ENCODE measurements at regions not wholly inside any gene's neighbourhood (a gene's known extent, or its start where the extent isn't known, plus 50 kb on each side); places are given as distances from the start of the nearest gene placed in this dataset.
A peak's percentile ranks its signal among the peaks of the same experiment; 100 is the strongest.

DNA sequence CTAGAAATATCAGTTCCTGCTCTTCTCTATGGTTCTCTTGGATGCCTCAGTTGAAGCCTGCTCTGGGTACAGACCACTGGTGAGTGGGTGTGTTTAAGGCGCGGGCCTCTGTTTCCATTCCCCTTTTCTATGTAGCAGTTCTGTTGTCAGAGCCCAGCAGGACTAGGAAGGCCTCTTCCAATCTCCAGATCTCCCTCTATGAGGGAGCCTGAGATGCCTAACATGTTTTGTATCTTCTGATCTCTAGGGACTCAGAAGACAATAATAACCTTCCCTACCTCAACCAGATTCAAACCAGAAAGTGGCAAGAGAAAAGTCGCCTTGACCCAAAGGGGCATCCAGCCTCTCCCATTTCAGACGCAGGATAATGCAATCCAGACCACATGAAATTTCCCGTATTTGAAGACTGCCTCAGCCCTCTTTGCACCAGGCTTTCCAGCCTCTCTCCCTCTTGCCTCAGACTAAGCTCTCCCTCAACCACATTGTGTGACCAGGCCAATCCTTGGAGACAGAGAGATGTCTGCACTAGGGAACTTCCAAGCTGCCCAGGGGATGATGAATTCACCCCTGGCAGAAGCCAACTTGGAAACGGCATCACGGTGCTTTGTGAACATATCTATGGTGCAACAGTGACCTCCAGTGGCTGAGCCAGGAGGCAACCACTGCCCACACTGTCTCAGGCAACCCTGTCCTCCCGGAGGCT lies 150.1 kb upstream of the UBASH3B start:
- Mint-ChIP-seq H3K27ac (no peak overlapping the region), H3K4me3 (no peak overlapping the region), H3K4me1 (peaks cover 12% of the 10 kb centered on the region), H3K27me3 (ENCODE audit: low read depth, poor library complexity) (peaks cover 14% of the 10 kb centered on the region), H3K9me3 (no peaks in the 10 kb centered on the region), H3K36me3 (ENCODE audit: low read depth) (no peaks in the 10 kb centered on the region)
- TF ChIP-seq, protein P1, sequence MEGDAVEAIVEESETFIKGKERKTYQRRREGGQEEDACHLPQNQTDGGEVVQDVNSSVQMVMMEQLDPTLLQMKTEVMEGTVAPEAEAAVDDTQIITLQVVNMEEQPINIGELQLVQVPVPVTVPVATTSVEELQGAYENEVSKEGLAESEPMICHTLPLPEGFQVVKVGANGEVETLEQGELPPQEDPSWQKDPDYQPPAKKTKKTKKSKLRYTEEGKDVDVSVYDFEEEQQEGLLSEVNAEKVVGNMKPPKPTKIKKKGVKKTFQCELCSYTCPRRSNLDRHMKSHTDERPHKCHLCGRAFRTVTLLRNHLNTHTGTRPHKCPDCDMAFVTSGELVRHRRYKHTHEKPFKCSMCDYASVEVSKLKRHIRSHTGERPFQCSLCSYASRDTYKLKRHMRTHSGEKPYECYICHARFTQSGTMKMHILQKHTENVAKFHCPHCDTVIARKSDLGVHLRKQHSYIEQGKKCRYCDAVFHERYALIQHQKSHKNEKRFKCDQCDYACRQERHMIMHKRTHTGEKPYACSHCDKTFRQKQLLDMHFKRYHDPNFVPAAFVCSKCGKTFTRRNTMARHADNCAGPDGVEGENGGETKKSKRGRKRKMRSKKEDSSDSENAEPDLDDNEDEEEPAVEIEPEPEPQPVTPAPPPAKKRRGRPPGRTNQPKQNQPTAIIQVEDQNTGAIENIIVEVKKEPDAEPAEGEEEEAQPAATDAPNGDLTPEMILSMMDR (IDR thresholded peaks at IDR 0.05), result peak; percentile 87
- DNase-seq, result peak; percentile 84

DNA sequence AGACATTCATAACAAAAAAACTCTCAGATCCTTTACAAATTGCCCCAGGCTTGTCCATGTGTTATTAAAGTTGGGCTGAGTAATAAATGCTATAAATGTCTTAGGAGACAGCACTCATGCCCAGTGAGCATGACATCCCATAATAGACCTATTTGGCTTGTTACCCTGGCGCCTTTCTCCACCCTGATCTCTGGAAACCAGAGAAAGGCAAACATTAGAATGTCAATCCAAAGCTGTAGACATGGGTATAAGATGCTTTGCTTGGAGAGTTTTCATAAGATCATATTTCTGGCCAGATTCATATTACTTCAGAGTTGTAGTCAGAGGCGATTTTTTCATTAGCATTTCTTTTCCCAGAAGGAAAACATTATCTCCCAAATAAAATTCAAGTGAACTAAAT lies 161.3 kb upstream of the UBASH3B start:
- DNase-seq, result no peak
- no peaks in the 10 kb centered on the region for H3K4me1 Mint-ChIP-seq
- no peaks in the 10 kb centered on the region for H3K36me3 Mint-ChIP-seq (ENCODE audit: low read depth)
- H3K27ac Mint-ChIP-seq, result no peak overlapping the region
- TF ChIP-seq, protein P1 (IDR thresholded peaks at IDR 0.05), result no peak
- no peak overlapping the region for H3K4me3 Mint-ChIP-seq
- H3K27me3 Mint-ChIP-seq (ENCODE audit: low read depth, poor library complexity), result no peaks in the 10 kb centered on the region
- no peaks in the 10 kb centered on the region for H3K9me3 Mint-ChIP-seq

DNA sequence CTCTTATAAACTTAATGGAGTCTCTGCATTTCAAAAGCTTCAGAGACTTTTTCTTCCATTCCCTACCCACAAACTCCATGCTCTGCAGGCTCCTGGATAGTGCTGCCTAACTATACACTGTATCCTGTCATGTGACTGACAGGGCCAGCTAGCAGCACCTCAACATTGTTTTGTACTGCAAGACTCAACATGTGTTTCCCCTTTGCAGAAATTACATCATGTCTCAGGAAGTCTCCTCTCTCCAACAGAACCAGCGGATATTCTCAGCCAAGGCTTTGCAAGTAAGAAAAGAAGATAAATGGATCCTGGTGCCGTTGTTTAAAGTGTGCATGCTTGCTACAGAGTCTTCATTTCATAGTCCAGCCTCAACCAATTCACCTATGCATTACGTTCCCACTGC lies 164.0 kb upstream of the UBASH3B start:
- no peaks in the 10 kb centered on the region for H3K27me3 Mint-ChIP-seq (ENCODE audit: low read depth, poor library complexity)
- no peak for DNase-seq
- peaks cover 4% of the 10 kb centered on the region for H3K9me3 Mint-ChIP-seq
- no peak overlapping the region for H3K4me3 Mint-ChIP-seq
- H3K27ac Mint-ChIP-seq, result peak overlapping the region; percentile 46
- H3K4me1 Mint-ChIP-seq, result no peaks in the 10 kb centered on the region
- H3K36me3 Mint-ChIP-seq (ENCODE audit: low read depth), result no peaks in the 10 kb centered on the region
- TF ChIP-seq, protein P1 (IDR thresholded peaks at IDR 0.05), result no peak

DNA sequence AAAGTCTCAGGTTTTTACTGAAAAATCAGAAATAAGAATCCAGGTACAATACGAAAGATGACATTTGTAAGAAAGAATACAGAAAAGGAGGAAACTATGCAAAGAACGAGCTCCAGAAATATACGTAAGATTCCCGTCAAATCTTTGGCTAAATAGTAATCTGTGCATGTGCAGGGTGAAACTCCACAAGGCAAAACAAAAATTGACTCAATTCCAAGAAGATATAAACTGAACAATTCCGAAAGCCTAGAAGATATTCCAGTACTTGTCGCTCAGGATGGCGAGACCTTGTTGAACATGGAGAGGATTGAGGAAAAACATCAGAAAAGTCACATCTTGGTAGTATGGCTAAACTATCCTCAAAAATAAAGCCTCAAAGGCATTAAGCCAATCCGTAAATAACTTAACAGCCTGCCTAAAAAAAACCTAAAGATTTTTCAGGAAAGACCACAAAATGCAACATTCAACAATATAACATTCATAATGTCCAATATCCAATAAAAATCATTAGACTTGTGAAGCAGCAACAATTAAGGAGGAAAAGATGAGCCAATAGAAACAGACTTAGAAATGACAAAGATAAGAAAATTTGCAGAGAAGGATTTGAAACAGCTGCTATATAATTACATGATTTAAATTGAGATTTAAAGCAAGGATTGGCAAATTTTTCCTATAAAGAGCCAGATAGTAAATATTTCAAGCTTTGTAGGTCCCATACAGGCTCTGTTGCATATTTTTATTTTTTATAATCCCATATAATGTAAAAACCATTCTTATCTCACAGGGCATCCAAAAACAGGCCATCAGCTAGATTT lies 166.4 kb upstream of the UBASH3B start:
- Mint-ChIP-seq H3K9me3 (peaks cover 24% of the 10 kb centered on the region), H3K27ac (no peak overlapping the region)
- DNase-seq, result no peak

DNA sequence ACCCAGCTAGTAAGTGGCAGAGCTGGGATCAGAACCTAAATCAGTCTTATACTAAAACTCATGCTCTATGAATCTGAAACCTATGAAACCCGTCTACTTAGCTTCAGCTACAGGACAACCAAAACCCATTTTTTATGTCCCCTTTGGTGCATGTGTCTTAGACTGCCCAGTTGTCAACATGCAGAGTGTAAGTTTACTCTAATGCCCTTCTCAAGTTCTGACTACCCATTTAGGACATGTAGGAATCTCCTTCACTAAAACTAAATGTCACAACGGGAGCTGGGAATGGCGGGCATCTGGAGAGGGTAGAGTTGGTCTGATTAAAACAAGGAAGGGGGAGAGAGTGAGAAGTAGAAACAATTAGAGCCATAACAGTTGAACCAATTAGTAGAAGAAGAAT lies 167.9 kb upstream of the UBASH3B start:
- peaks cover 38% of the 10 kb centered on the region for H3K9me3 Mint-ChIP-seq
- peaks cover 6% of the 10 kb centered on the region for H3K36me3 Mint-ChIP-seq (ENCODE audit: low read depth)
- no peaks in the 10 kb centered on the region for H3K27me3 Mint-ChIP-seq (ENCODE audit: low read depth, poor library complexity)
- no peaks in the 10 kb centered on the region for H3K4me1 Mint-ChIP-seq
- no peak for DNase-seq
- TF ChIP-seq, protein P1 (IDR thresholded peaks at IDR 0.05), result no peak
- no peak overlapping the region for H3K27ac Mint-ChIP-seq
- no peak overlapping the region for H3K4me3 Mint-ChIP-seq

More for the DNA sequence above, 166.4 kb upstream of the UBASH3B start:
- H3K36me3 Mint-ChIP-seq (ENCODE audit: low read depth), result no peaks in the 10 kb centered on the region
- no peaks in the 10 kb centered on the region for H3K4me1 Mint-ChIP-seq
- no peaks in the 10 kb centered on the region for H3K27me3 Mint-ChIP-seq (ENCODE audit: low read depth, poor library complexity)
- H3K4me3 Mint-ChIP-seq, result no peak overlapping the region
- TF ChIP-seq, protein P1 (IDR thresholded peaks at IDR 0.05), result no peak
